Uterus (tissue), 2 donors: ENCODE measurements at regions not wholly inside any gene's neighbourhood (a gene's known extent, or its start where the extent isn't known, plus 50 kb on each side); places are given as distances from the start of the nearest gene placed in this dataset.

Experiments
- CTCF ChIP-seq, 4 experiments: fragments of 200-600 bp in 2 of 4; fragments of 450-650 bp in 2 of 4; sonication (generic) in 2 of 4; IDR thresholded peaks; one replicate each; pipeline ENCODE4 v1.5.1; 2016 to 2019; ENCODE audit warnings: antibody characterized with exemption in 4 of 4, mild to moderate bottlenecking in 2 of 4, moderate library complexity in 1 of 4
- POLR2A ChIP-seq, 2 donors: fragments of 450-650 bp; IDR thresholded peaks; one replicate each; pipeline ENCODE4 v1.6.1; 2016; ENCODE audit warnings: antibody characterized with exemption in 2 of 2, mild to moderate bottlenecking in 1 of 2, moderate library complexity in 1 of 2

- no peak for TF ChIP-seq CTCF (IDR thresholded peaks at IDR 0.05)
- no peak for TF ChIP-seq POLR2A (IDR thresholded peaks at IDR 0.05)
These were observed 207.5 kb upstream of the RTL1 start for GRCh38 chr14:101110729-101111619.
